ENCODE measurements at regions not wholly inside any gene's neighbourhood (a gene's known extent, or its start where the extent isn't known, plus 50 kb on each side); places are given as distances from the start of the nearest gene placed in this dataset.

GRCh38 chr22:48891688-48892577 lies 935.7 kb downstream of the BRD1 start:
- DNase-seq = no peak

- DNase-seq = no peak
Observed at GRCh38 chr22:48890693-48891554, 936.7 kb downstream of the BRD1 start.

GRCh38 chr22:48889887-48890692 lies 937.6 kb downstream of the BRD1 start:
- DNase-seq = no peak

DNA sequence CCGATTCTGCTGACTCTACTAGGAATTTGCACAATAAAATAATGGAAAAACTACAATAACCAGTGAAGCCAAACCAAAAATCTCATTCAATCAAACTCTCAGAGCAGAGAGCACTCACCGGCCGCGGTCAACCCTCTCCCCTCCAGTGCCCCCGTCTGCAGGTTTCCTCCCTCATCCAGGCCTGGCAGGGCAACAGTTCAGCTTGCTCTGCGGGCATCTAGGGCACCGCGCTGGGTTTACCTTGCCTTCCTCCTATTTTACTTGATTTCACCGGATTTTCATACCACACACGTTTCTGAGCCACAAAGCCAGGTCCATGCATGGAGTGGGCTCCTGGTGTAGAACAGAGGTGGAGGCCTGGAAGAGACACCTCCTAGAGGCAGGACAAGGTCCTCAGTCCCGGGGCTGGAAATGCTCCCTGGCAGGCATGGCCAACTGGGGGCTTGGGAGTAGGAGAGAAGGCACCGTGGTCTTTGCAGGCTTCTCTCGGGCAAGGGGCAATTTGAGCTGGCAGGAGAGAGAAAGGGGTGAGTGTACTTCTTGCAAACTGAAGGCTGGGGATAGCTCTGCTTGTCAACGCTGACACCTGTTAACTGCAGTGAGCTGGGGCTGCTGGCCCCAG lies 938.4 kb downstream of the BRD1 start:
- no peak for DNase-seq

DNA sequence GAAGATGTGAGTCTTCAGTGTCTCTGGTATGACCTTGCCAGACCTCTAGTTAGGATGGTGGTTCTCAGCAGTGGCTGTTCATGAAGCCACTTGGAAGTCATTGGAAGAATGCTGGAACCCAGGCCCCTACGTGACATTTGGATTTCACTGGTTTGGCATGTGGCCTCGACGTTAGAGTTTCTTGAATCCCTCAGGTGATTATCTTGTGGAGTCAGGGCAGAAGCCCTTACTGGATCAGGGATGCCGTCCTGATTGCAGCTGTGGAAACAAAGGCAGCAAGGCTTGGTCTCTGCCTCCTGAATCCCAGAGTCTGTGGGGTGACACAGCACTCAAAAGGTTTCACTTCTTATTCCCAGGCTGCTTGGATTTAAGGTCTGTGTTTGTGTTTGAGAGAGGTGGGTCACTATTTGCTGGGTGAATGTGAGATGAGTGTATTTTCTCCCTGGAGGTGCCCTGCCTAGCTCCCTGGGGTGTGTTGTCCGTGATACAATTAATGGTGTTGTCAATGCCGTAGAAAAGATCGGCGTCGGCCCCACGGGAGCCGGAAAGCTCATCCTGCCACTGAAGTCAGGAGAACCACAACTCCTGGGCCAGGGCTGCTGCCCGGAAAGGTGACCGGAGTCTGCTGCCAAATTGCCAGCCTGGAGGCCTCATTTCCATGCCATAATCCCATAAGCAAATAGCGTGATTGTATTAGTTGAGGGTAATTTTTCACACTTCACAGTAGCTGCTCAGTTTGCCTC lies 939.0 kb downstream of the BRD1 start:
- DNase-seq = no peak

- DNase-seq = no peak
Observed at GRCh38 chr22:48887394-48888332, 940.0 kb downstream of the BRD1 start.

DNA sequence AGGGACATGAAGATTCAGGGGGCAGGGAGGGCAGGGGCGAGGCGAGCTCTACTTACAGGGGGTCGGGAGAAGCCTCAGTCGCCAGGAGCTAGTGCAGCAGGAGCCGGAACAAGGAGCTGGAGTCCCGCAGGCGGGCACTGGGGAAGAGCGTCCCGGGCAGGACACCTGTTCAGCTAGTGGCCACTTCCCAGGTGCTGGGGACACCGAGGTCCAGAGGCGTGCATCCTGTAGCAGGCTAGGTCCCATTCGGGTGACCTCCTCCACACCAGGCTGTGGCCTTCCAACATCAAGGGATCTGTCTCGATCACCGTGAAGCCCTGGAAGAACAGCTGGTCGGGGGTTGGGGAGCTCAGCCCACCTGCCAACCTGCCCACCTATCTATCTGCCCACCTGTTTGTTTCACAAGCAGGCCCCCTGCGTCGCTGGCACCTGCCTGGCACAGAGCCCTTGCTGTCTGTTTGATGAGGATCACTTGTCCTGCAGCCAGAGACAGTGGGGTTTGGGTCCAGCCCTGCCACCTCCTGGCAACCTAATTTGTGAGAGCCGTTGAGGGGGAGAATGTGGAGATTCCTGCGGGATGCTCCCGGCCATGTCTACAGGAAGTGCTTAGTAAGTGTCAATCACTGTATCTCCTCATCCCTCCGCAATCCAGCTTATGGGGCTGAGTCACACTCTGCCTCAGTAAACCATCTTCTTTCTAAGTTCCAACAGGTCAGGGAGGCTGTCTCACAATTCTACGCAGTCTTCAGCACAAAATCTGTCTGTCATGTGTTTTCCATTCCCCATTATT lies 940.9 kb downstream of the BRD1 start:
- DNase-seq = no peak

- no peak for DNase-seq
Observed at GRCh38 chr22:48885919-48886305, 941.8 kb downstream of the BRD1 start.

- no peak for DNase-seq
Observed at GRCh38 chr22:48885271-48885918, 942.3 kb downstream of the BRD1 start.

GRCh38 chr22:48884786-48885185 lies 942.9 kb downstream of the BRD1 start:
- DNase-seq = no peak

DNA sequence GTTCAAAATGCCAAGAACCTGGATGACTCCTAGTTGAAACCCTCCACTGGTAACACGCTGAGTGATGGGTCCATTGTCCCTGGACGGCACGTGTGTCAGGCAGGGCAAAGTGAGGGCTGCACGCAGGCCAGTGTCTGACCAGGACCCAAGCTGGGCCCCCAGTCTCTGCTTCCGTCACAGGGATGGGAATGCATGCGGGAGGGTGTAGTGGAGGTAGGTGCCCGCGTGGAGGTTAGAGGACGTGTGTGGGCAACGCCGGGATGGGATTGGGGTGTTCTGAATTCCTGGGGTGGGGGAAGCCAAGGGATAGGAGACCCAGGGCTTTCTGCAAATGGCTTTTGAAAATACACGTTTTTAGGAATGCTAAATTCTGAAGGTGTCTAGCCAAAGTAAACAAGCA lies 943.3 kb downstream of the BRD1 start:
- no peak for DNase-seq

- no peak for DNase-seq
Observed at GRCh38 chr22:48883211-48883960, 944.3 kb downstream of the BRD1 start.

GRCh38 chr22:48882636-48883200 lies 945.0 kb downstream of the BRD1 start:
- no peak for DNase-seq

DNA sequence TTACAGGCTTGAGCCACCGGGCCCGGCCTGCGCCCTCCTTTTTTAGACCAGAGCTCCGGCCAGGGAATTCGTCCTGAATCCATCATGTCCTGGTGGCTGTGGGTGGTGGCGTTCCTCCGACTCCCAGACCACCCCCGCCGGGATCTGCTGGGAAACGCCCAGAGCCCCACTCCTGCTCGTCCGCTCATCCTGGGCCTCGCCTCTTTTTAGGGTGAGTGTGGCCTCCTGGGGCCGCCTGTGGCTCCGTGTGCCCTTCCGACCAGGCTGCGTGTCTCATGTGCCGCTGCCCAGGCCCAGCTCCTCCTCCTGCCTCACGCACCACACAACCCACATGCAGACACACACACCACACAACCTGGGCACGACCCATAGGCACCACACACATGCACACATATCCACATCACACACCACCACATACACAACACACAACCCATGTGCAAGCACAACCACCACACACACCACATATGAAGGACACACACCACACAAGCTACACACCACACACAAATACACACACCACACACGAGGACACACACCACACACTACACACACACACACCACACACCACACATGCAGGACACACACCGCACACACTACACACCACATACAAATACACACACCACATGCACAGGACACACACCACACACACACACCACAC lies 946.2 kb downstream of the BRD1 start:
- no peak for DNase-seq

- DNase-seq = no peak
Observed at GRCh38 chr22:48880749-48881148, 946.9 kb downstream of the BRD1 start.

- no peak for DNase-seq
Observed at GRCh38 chr22:48876951-48877350, 950.7 kb downstream of the BRD1 start.

DNA sequence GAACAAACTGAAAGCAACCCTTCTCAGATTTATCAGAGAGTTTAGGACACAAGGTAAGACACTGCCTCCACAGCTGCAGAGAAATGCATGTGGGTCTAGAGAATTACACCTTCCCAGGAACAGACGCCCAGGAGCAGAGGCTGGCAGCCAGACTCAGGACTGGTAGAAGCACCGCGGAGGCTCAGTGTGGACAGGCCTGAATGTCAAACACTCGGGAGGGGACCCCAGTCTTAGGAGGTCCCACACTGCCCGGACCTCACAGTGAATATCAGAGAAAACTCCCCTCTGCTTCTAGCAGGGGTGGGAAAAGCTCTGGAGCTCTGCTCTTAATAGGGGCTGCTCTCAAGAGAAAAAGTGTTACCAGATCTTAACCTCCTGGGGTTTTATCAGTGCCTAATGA lies 952.7 kb downstream of the BRD1 start:
- DNase-seq = no peak

- no peak for DNase-seq
Observed at GRCh38 chr22:48873191-48873520, 954.5 kb downstream of the BRD1 start.

Measured in inflammatory macrophage treated with lipopolysaccharide for 4 hours (primary cell).